ENCODE measurements at regions not wholly inside any gene's neighbourhood (a gene's known extent, or its start where the extent isn't known, plus 50 kb on each side); places are given as distances from the start of the nearest gene placed in this dataset.

DNA sequence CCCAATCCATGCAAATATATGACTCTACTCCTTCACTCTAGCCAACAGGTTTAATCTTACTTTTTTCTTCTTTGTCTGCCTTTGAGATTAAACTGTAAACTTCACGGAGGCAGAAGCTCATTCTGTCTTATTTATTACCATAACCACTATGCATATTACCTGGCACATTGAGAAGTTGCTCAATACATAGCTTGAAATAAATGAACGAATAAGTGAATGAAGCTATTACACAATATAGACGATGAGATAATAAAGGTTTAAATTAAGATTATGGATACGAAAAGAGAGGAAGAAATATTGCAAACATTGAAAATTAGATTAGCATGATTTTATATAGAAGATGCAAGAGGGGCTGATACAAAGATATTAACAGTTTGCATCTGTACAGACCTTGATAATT is 385.1 kb downstream of the LTN1 start:
- Histone ChIP-seq H3K4me3 (no peak overlapping the region), H3K79me2 (replicated peaks; ENCODE audit: insufficient read depth) (no peaks in the 10 kb centered on the region), H3K4me2 (no peak overlapping the region), H3K36me3 (ENCODE audit: insufficient read depth) (no peaks in the 10 kb centered on the region), H3K4me1 (ENCODE audit: insufficient read depth) (no peaks in the 10 kb centered on the region), H2AFZ (no peak overlapping the region), H3K27me3 (ENCODE audit: insufficient read depth) (no peaks in the 10 kb centered on the region), H3F3A (replicated peaks; ENCODE audit: low read depth) (no peaks in the 10 kb centered on the region), H4K20me1 (replicated peaks; ENCODE audit: insufficient read depth) (no peaks in the 10 kb centered on the region), H3K27ac (ENCODE audit: low read depth) (no peak overlapping the region), H3K9me2 (ENCODE audit: insufficient read depth) (peaks cover 14% of the 10 kb centered on the region; the same call in 1 of the 2 replicates)
- ATAC-seq (no peak), DNase-seq (ENCODE audit: low spot score) (no peak)
- no peak for TF ChIP-seq EZH2phosphoT487 (IDR thresholded peaks at IDR 0.05; ENCODE audit: unreplicated experiment)
- no peak for TF ChIP-seq JUNB (IDR thresholded peaks at IDR 0.05; ENCODE audit: unreplicated experiment)
- no peak for TF ChIP-seq STAT1 (IDR thresholded peaks at IDR 0.05; ENCODE audit: unreplicated experiment)
- TF ChIP-seq, protein P1, sequence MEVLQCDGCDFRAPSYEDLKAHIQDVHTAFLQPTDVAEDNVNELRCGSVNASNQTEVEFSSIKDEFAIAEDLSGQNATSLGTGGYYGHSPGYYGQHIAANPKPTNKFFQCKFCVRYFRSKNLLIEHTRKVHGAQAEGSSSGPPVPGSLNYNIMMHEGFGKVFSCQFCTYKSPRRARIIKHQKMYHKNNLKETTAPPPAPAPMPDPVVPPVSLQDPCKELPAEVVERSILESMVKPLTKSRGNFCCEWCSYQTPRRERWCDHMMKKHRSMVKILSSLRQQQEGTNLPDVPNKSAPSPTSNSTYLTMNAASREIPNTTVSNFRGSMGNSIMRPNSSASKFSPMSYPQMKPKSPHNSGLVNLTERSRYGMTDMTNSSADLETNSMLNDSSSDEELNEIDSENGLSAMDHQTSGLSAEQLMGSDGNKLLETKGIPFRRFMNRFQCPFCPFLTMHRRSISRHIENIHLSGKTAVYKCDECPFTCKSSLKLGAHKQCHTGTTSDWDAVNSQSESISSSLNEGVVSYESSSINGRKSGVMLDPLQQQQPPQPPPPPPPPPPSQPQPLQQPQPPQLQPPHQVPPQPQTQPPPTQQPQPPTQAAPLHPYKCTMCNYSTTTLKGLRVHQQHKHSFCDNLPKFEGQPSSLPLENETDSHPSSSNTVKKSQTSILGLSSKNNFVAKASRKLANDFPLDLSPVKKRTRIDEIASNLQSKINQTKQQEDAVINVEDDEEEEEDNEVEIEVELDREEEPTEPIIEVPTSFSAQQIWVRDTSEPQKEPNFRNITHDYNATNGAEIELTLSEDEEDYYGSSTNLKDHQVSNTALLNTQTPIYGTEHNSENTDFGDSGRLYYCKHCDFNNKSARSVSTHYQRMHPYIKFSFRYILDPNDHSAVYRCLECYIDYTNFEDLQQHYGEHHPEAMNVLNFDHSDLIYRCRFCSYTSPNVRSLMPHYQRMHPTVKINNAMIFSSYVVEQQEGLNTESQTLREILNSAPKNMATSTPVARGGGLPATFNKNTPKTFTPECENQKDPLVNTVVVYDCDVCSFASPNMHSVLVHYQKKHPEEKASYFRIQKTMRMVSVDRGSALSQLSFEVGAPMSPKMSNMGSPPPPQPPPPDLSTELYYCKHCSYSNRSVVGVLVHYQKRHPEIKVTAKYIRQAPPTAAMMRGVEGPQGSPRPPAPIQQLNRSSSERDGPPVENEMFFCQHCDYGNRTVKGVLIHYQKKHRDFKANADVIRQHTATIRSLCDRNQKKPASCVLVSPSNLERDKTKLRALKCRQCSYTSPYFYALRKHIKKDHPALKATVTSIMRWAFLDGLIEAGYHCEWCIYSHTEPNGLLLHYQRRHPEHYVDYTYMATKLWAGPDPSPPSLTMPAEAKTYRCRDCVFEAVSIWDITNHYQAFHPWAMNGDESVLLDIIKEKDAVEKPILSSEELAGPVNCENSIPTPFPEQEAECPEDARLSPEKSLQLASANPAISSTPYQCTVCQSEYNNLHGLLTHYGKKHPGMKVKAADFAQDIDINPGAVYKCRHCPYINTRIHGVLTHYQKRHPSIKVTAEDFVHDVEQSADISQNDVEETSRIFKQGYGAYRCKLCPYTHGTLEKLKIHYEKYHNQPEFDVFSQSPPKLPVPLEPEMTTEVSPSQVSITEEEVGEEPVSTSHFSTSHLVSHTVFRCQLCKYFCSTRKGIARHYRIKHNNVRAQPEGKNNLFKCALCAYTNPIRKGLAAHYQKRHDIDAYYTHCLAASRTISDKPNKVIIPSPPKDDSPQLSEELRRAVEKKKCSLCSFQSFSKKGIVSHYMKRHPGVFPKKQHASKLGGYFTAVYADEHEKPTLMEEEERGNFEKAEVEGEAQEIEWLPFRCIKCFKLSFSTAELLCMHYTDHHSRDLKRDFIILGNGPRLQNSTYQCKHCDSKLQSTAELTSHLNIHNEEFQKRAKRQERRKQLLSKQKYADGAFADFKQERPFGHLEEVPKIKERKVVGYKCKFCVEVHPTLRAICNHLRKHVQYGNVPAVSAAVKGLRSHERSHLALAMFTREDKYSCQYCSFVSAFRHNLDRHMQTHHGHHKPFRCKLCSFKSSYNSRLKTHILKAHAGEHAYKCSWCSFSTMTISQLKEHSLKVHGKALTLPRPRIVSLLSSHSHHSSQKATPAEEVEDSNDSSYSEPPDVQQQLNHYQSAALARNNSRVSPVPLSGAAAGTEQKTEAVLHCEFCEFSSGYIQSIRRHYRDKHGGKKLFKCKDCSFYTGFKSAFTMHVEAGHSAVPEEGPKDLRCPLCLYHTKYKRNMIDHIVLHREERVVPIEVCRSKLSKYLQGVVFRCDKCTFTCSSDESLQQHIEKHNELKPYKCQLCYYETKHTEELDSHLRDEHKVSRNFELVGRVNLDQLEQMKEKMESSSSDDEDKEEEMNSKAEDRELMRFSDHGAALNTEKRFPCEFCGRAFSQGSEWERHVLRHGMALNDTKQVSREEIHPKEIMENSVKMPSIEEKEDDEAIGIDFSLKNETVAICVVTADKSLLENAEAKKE (CRISPR knock-in tag; IDR thresholded peaks at IDR 0.05) = no peak
- TF ChIP-seq, protein P2, sequence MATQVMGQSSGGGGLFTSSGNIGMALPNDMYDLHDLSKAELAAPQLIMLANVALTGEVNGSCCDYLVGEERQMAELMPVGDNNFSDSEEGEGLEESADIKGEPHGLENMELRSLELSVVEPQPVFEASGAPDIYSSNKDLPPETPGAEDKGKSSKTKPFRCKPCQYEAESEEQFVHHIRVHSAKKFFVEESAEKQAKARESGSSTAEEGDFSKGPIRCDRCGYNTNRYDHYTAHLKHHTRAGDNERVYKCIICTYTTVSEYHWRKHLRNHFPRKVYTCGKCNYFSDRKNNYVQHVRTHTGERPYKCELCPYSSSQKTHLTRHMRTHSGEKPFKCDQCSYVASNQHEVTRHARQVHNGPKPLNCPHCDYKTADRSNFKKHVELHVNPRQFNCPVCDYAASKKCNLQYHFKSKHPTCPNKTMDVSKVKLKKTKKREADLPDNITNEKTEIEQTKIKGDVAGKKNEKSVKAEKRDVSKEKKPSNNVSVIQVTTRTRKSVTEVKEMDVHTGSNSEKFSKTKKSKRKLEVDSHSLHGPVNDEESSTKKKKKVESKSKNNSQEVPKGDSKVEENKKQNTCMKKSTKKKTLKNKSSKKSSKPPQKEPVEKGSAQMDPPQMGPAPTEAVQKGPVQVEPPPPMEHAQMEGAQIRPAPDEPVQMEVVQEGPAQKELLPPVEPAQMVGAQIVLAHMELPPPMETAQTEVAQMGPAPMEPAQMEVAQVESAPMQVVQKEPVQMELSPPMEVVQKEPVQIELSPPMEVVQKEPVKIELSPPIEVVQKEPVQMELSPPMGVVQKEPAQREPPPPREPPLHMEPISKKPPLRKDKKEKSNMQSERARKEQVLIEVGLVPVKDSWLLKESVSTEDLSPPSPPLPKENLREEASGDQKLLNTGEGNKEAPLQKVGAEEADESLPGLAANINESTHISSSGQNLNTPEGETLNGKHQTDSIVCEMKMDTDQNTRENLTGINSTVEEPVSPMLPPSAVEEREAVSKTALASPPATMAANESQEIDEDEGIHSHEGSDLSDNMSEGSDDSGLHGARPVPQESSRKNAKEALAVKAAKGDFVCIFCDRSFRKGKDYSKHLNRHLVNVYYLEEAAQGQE (IDR thresholded peaks at IDR 0.05; ENCODE audit: unreplicated experiment) = no peak
- TF ChIP-seq, protein P3, sequence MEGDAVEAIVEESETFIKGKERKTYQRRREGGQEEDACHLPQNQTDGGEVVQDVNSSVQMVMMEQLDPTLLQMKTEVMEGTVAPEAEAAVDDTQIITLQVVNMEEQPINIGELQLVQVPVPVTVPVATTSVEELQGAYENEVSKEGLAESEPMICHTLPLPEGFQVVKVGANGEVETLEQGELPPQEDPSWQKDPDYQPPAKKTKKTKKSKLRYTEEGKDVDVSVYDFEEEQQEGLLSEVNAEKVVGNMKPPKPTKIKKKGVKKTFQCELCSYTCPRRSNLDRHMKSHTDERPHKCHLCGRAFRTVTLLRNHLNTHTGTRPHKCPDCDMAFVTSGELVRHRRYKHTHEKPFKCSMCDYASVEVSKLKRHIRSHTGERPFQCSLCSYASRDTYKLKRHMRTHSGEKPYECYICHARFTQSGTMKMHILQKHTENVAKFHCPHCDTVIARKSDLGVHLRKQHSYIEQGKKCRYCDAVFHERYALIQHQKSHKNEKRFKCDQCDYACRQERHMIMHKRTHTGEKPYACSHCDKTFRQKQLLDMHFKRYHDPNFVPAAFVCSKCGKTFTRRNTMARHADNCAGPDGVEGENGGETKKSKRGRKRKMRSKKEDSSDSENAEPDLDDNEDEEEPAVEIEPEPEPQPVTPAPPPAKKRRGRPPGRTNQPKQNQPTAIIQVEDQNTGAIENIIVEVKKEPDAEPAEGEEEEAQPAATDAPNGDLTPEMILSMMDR (conservative IDR thresholded peaks at IDR 0.05; ENCODE audit: low read depth in 2 of 2) = no peak
- TF ChIP-seq POLR2AphosphoS5 (IDR thresholded peaks at IDR 0.05; ENCODE audit: low read depth) = no peak
- no peak for TF ChIP-seq ZNF114 (CRISPR knock-in tag; IDR thresholded peaks at IDR 0.05)
- no peak for TF ChIP-seq ZNF331 (CRISPR knock-in tag; IDR thresholded peaks at IDR 0.05; ENCODE audit: low read depth)
- TF ChIP-seq, protein P4, sequence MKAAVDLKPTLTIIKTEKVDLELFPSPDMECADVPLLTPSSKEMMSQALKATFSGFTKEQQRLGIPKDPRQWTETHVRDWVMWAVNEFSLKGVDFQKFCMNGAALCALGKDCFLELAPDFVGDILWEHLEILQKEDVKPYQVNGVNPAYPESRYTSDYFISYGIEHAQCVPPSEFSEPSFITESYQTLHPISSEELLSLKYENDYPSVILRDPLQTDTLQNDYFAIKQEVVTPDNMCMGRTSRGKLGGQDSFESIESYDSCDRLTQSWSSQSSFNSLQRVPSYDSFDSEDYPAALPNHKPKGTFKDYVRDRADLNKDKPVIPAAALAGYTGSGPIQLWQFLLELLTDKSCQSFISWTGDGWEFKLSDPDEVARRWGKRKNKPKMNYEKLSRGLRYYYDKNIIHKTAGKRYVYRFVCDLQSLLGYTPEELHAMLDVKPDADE (IDR thresholded peaks at IDR 0.05) = no peak
- TF ChIP-seq EZH2 (IDR thresholded peaks at IDR 0.05; ENCODE audit: low read depth, unreplicated experiment) = no peak
- no peak for TF ChIP-seq CREB1 (CRISPR knock-in tag; IDR thresholded peaks at IDR 0.05; ENCODE audit: low read depth)
- TF ChIP-seq NANOG (IDR thresholded peaks at IDR 0.05; ENCODE audit: borderline replicate concordance) = no peak
- Mint-ChIP-seq H3K4me3 (no peak overlapping the region), H3K27me3 (ENCODE audit: insufficient read depth, low read depth, poor library complexity) (peaks cover 2% of the 10 kb centered on the region), H3K27ac (no peak overlapping the region), H3K36me3 (ENCODE audit: low read depth) (peaks cover 7% of the 10 kb centered on the region; the same call in 2 of the 3 replicates), H3K4me1 (no peaks in the 10 kb centered on the region), H3K9me3 (peaks cover 5% of the 10 kb centered on the region; the same call in 2 of the 3 replicates)

Data from GM23338 (cell line).